Large intestine (tissue), 3 donors: ENCODE measurements at regions not wholly inside any gene's neighbourhood (a gene's known extent, or its start where the extent isn't known, plus 50 kb on each side); places are given as distances from the start of the nearest gene placed in this dataset.
A peak's percentile ranks its signal among the peaks of the same experiment; 100 is the strongest.

Experiments
- DNase-seq, 2 donors: peaks; one replicate each; pipeline versions ENCODE4 v3.0.0 to v3.0.0-alpha.2; 2013
- H3K27ac ChIP-seq: one replicate; pipeline ENCODE4 v1.5.1; 2013; ENCODE audit warnings: low read length
- H3K27me3 ChIP-seq: 2 replicates; pipeline ENCODE4 v1.6.1; 2013; ENCODE audit warnings: low read length; ENCODE audit not compliant: control insufficient read depth, insufficient read depth
- H3K36me3 ChIP-seq: 2 replicates; pipeline ENCODE4 v1.6.1; 2013; ENCODE audit warnings: low read length; ENCODE audit not compliant: control insufficient read depth, insufficient read depth
- H3K4me1 ChIP-seq: one replicate; pipeline ENCODE4 v1.6.1; 2013; ENCODE audit warnings: low read length; ENCODE audit not compliant: control insufficient read depth, insufficient read depth
- H3K4me3 ChIP-seq: one replicate; pipeline ENCODE4 v1.5.1; 2013; ENCODE audit warnings: low read length
- H3K9me3 ChIP-seq: one replicate; pipeline ENCODE4 v1.6.1; 2013; ENCODE audit warnings: mild to moderate bottlenecking, low read depth, low read length, moderate library complexity; ENCODE audit not compliant: control insufficient read depth
- WGBS: methylation state at CpG from one replicate; pipeline ENCODE4 v1.1.5; 2013; ENCODE audit warnings: low lambda C conversion rate; ENCODE audit not compliant: insufficient coverage; 5-methylcytosine and 5-hydroxymethylcytosine counted together

GRCh38 chr11:41848349-41848748 is 388.9 kb upstream of the LRRC4C start:
- peaks cover 2% of the 10 kb centered on the region for H3K9me3 ChIP-seq
- no peak for DNase-seq
- H3K27me3 ChIP-seq: no peaks in the 10 kb centered on the region
- H3K27ac ChIP-seq: no peak overlapping the region
- no peak overlapping the region for H3K4me3 ChIP-seq
- no peaks in the 10 kb centered on the region for H3K36me3 ChIP-seq
- no CpG with 5 or more reads among the region's 3 CpGs for WGBS
- no peaks in the 10 kb centered on the region for H3K4me1 ChIP-seq

GRCh38 chr11:41849250-41849649 is 389.8 kb upstream of the LRRC4C start:
- no CpG with 5 or more reads among the region's 1 CpG for WGBS
- Histone ChIP-seq H3K27ac (no peak overlapping the region), H3K4me3 (no peak overlapping the region), H3K27me3 (no peaks in the 10 kb centered on the region), H3K36me3 (no peaks in the 10 kb centered on the region), H3K9me3 (no peaks in the 10 kb centered on the region), H3K4me1 (no peaks in the 10 kb centered on the region)
- DNase-seq: no peak

- no peaks in the 10 kb centered on the region for H3K27me3 ChIP-seq
- no peak overlapping the region for H3K27ac ChIP-seq
- DNase-seq: no peak
- no peak overlapping the region for H3K4me3 ChIP-seq
- no peaks in the 10 kb centered on the region for H3K4me1 ChIP-seq
- H3K9me3 ChIP-seq: no peaks in the 10 kb centered on the region
- H3K36me3 ChIP-seq: no peaks in the 10 kb centered on the region
Measured at GRCh38 chr11:41851743-41852142, 392.3 kb upstream of the LRRC4C start.

- no peaks in the 10 kb centered on the region for H3K27me3 ChIP-seq
- WGBS: 90% methylated on average over 1 of the region's 1 CpG
- H3K4me3 ChIP-seq: no peak overlapping the region
- no peak for DNase-seq
- no peaks in the 10 kb centered on the region for H3K4me1 ChIP-seq
- no peaks in the 10 kb centered on the region for H3K9me3 ChIP-seq
- H3K36me3 ChIP-seq: no peaks in the 10 kb centered on the region
- no peak overlapping the region for H3K27ac ChIP-seq
Measured at GRCh38 chr11:41861838-41862237, 402.4 kb upstream of the LRRC4C start.

- Histone ChIP-seq H3K4me3 (no peak overlapping the region), H3K4me1 (no peaks in the 10 kb centered on the region), H3K27me3 (no peaks in the 10 kb centered on the region), H3K9me3 (no peaks in the 10 kb centered on the region), H3K36me3 (no peaks in the 10 kb centered on the region), H3K27ac (no peak overlapping the region)
- DNase-seq: no peak
Measured at GRCh38 chr11:41866525-41866924, 407.1 kb upstream of the LRRC4C start.

GRCh38 chr11:41868606-41869005 is 409.2 kb upstream of the LRRC4C start:
- no peak overlapping the region for H3K27ac ChIP-seq
- no peaks in the 10 kb centered on the region for H3K9me3 ChIP-seq
- H3K36me3 ChIP-seq: no peaks in the 10 kb centered on the region
- WGBS: no CpG with 5 or more reads among the region's 4 CpGs
- no peaks in the 10 kb centered on the region for H3K27me3 ChIP-seq
- H3K4me3 ChIP-seq: no peak overlapping the region
- DNase-seq: no peak
- H3K4me1 ChIP-seq: no peaks in the 10 kb centered on the region

- Histone ChIP-seq H3K9me3 (no peaks in the 10 kb centered on the region), H3K4me1 (no peaks in the 10 kb centered on the region), H3K27ac (no peak overlapping the region), H3K36me3 (no peaks in the 10 kb centered on the region), H3K4me3 (no peak overlapping the region), H3K27me3 (no peaks in the 10 kb centered on the region)
- no peak for DNase-seq
- WGBS: no CpG with 5 or more reads among the region's 3 CpGs
Measured at GRCh38 chr11:41872426-41872825, 413.0 kb upstream of the LRRC4C start.

GRCh38 chr11:41872870-41873269 is 413.4 kb upstream of the LRRC4C start:
- no peaks in the 10 kb centered on the region for H3K27me3 ChIP-seq
- no peaks in the 10 kb centered on the region for H3K4me1 ChIP-seq
- 100% methylated on average over 2 of the region's 4 CpGs for WGBS
- H3K36me3 ChIP-seq: no peaks in the 10 kb centered on the region
- H3K4me3 ChIP-seq: no peak overlapping the region
- H3K27ac ChIP-seq: no peak overlapping the region
- no peak for DNase-seq
- H3K9me3 ChIP-seq: no peaks in the 10 kb centered on the region

GRCh38 chr11:41878095-41878494 is 418.6 kb upstream of the LRRC4C start:
- Histone ChIP-seq H3K4me3 (no peak overlapping the region), H3K4me1 (no peaks in the 10 kb centered on the region), H3K36me3 (no peaks in the 10 kb centered on the region), H3K9me3 (no peaks in the 10 kb centered on the region), H3K27ac (no peak overlapping the region), H3K27me3 (no peaks in the 10 kb centered on the region)
- WGBS: 83% methylated on average over 1 of the region's 2 CpGs
- no peak for DNase-seq

- no peaks in the 10 kb centered on the region for H3K9me3 ChIP-seq
- no peak for DNase-seq
- no peak overlapping the region for H3K4me3 ChIP-seq
- H3K36me3 ChIP-seq: no peaks in the 10 kb centered on the region
- H3K4me1 ChIP-seq: no peaks in the 10 kb centered on the region
- no peaks in the 10 kb centered on the region for H3K27me3 ChIP-seq
- no peak overlapping the region for H3K27ac ChIP-seq
Measured at GRCh38 chr11:41879214-41879613, 419.8 kb upstream of the LRRC4C start.

GRCh38 chr11:41895081-41895480 is 435.6 kb upstream of the LRRC4C start:
- Histone ChIP-seq H3K9me3 (no peaks in the 10 kb centered on the region), H3K27me3 (no peaks in the 10 kb centered on the region), H3K27ac (no peak overlapping the region), H3K4me1 (peaks cover 3% of the 10 kb centered on the region), H3K4me3 (no peak overlapping the region), H3K36me3 (no peaks in the 10 kb centered on the region)
- DNase-seq: peak; percentile 4 to 57

- Histone ChIP-seq H3K27me3 (no peaks in the 10 kb centered on the region), H3K27ac (no peak overlapping the region), H3K9me3 (no peaks in the 10 kb centered on the region), H3K4me3 (no peak overlapping the region), H3K4me1 (peaks cover 3% of the 10 kb centered on the region), H3K36me3 (no peaks in the 10 kb centered on the region)
- WGBS: 71% methylated on average over 1 of the region's 2 CpGs
- no peak for DNase-seq
Measured at GRCh38 chr11:41897991-41898390, 438.5 kb upstream of the LRRC4C start.
